Fibroblast of the aortic adventitia (primary cell): ENCODE measurements at regions not wholly inside any gene's neighbourhood (a gene's known extent, or its start where the extent isn't known, plus 50 kb on each side); places are given as distances from the start of the nearest gene placed in this dataset.

Source experiments
- DNase-seq: peaks from one replicate; pipeline ENCODE4 v3.0.0-alpha.2; 2010; ENCODE audit warnings: low read depth
- H3K4me3 ChIP-seq: 2 replicates; pipeline ENCODE4 v1.5.1; 2011; ENCODE audit warnings: low read depth, mild to moderate bottlenecking, control low read depth, low read length, moderate library complexity
- CTCF ChIP-seq: IDR thresholded peaks from 2 replicates; pipeline ENCODE4 v1.5.1; 2011; ENCODE audit warnings: mild to moderate bottlenecking, low read length, control low read depth, inconsistent platforms; ENCODE audit not compliant: insufficient read depth

GRCh38 chr4:138612428-138612827, 370.3 kb upstream of the SLC7A11 start:
- no peak overlapping the region for H3K4me3 ChIP-seq
- TF ChIP-seq CTCF = no peak
- DNase-seq = no peak

- no peak overlapping the region for H3K4me3 ChIP-seq
- DNase-seq = no peak
- TF ChIP-seq CTCF = no peak
Observed at GRCh38 chr4:138611721-138612120, 369.6 kb upstream of the SLC7A11 start.

GRCh38 chr4:138611017-138611416, 368.9 kb upstream of the SLC7A11 start:
- no peak for TF ChIP-seq CTCF
- DNase-seq = no peak
- H3K4me3 ChIP-seq = no peak overlapping the region

GRCh38 chr4:138609943-138610350, 367.8 kb upstream of the SLC7A11 start:
- no peak overlapping the region for H3K4me3 ChIP-seq
- TF ChIP-seq CTCF = no peak
- DNase-seq = peak; percentile 97

GRCh38 chr4:138604556-138604955, 362.4 kb upstream of the SLC7A11 start:
- TF ChIP-seq CTCF = no peak

GRCh38 chr4:138602664-138603063, 360.5 kb upstream of the SLC7A11 start:
- peak; percentile 50 for DNase-seq

More at GRCh38 chr4:138604556-138604955, 362.4 kb upstream of the SLC7A11 start:
- DNase-seq = peak; percentile 86
- H3K4me3 ChIP-seq = no peak overlapping the region

More at GRCh38 chr4:138602664-138603063, 360.5 kb upstream of the SLC7A11 start:
- H3K4me3 ChIP-seq = no peak overlapping the region
- no peak for TF ChIP-seq CTCF
